Astrocyte (in vitro differentiated cells and primary cell): ENCODE measurements at regions not wholly inside any gene's neighbourhood (a gene's known extent, or its start where the extent isn't known, plus 50 kb on each side); places are given as distances from the start of the nearest gene placed in this dataset.

Source experiments
- EZH2 ChIP-seq: IDR thresholded peaks from 2 replicates; pipeline ENCODE4 v1.6.1; 2012; ENCODE audit warnings: mild to moderate bottlenecking, low read length, inconsistent platforms; ENCODE audit not compliant: insufficient read depth
- TF ChIP-seq, protein P1 (sequence below): IDR thresholded peaks from 2 replicates; pipeline ENCODE4 v1.5.1; 2011; ENCODE audit warnings: low read depth, mild to moderate bottlenecking, inconsistent platforms, low read length, moderate library complexity; ENCODE audit not compliant: insufficient read depth

DNA sequence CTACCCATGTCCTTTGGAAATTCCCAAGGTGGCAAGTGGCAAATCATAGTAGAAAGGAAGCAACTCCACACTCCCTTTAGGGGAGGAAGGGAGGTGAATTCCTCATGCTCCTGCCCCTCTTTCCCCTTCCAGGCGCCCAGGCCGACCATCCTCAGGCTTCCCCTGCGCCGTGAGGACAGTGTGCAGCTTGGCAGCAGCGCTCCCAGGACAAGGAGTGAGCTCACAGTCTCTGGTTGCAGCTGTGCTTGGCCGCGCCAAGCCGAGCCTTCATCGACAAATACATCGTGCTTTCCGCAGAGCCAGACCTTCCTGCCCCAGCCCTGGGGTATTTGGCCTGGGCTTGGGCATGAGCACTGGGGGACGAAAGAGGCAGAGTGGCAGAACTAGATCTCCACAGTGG lies 112.6 kb downstream of the ENGASE start:
- TF ChIP-seq, protein P1, sequence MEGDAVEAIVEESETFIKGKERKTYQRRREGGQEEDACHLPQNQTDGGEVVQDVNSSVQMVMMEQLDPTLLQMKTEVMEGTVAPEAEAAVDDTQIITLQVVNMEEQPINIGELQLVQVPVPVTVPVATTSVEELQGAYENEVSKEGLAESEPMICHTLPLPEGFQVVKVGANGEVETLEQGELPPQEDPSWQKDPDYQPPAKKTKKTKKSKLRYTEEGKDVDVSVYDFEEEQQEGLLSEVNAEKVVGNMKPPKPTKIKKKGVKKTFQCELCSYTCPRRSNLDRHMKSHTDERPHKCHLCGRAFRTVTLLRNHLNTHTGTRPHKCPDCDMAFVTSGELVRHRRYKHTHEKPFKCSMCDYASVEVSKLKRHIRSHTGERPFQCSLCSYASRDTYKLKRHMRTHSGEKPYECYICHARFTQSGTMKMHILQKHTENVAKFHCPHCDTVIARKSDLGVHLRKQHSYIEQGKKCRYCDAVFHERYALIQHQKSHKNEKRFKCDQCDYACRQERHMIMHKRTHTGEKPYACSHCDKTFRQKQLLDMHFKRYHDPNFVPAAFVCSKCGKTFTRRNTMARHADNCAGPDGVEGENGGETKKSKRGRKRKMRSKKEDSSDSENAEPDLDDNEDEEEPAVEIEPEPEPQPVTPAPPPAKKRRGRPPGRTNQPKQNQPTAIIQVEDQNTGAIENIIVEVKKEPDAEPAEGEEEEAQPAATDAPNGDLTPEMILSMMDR, result no peak
- no peak for TF ChIP-seq EZH2
